HG03354 (cell line): ENCODE measurements at regions not wholly inside any gene's neighbourhood (a gene's known extent, or its start where the extent isn't known, plus 50 kb on each side); places are given as distances from the start of the nearest gene placed in this dataset.
"Not testable (repeated sequence)": the region's sequence is repeated elsewhere in the genome, so short reads cannot be mapped to it uniquely, and the experiment has no call there.

ENCODE experiments used
- ATAC-seq: cut with Tn5 transposase; IDR thresholded peaks from one replicate; pipeline ENCODE4 v1.9.1; 2021; ENCODE audit warnings: mild to moderate bottlenecking; ENCODE audit not compliant: unreplicated experiment, poor library complexity, severe bottlenecking

DNA sequence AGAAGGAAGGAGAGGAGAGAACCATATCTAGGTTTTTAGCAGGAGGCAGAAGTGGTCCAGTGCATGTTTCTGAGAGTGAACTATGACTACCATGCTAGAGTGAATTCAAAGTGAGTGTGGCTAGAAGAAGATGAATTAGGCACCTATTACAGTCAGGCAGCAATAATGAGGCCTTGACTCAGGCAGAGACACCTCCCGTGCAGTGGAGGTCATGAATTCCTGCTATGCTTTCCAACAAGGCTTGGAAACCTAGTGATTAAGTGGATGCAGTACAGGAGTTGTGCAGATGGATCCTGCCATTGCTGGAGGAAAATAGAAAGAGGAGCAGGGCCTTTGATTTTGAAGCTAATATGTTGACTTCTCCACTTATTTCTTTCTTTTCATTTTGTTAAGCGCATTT, 581.5 kb downstream of the RWDD3 start:
- no peak for ATAC-seq

DNA sequence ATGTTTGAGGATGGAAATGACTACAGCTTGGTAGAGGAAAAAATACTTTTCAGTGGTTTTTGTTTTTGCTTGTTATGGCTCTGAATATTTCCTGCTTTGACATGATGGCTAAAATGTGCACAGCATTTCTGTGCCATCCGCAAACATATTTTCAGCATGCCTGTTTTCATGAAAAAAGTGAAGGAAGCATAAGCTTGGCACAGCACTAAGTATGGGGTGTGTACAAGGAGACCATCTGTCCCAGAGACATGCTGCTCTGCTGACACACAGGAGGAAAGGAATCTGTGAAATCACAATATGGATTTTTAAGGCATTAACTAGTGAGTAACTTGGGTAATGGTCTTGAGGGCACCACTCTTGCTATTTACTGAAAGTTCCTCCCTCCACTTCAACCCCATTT, 595.5 kb downstream of the RWDD3 start:
- no peak for ATAC-seq

DNA sequence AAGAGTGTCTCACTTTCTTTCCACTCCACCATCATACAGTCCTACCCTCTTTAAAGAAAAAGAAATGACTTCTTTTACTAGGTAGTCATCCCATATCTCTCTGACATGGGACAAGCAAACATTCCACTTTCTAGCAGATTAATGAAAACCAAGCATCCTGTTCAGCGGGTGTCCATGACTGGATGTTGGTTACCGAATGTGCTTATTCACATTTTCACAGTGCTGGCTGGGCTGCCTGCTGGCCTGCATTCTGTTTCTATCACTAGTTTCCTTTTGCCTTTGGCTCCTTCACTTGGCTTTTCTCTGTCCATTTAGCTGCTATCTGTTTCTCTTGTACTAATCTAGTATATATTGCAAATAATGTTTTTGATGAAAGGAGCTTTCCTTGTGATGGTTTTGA, 598.4 kb downstream of the RWDD3 start:
- no peak for ATAC-seq

DNA sequence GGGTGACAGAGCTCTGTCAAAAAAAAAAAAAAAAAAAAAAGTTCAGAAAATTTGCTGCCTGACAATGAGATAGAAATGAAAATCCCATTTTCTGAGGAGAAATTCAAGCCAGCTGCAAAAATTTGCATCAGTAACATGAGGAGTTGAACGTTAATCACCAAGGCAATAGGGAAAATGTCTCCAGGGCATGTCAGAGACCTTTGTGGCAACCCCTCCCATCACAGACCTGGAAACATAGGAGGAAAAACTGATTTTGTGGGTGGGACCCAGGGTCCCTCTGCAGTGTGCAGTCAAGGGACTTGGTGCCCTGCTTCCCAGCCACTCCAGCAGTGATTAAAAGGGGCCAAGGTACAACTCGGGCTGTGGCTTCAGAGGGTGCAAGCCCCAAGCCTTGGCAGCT, 615.4 kb downstream of the RWDD3 start:
- no peak for ATAC-seq

DNA sequence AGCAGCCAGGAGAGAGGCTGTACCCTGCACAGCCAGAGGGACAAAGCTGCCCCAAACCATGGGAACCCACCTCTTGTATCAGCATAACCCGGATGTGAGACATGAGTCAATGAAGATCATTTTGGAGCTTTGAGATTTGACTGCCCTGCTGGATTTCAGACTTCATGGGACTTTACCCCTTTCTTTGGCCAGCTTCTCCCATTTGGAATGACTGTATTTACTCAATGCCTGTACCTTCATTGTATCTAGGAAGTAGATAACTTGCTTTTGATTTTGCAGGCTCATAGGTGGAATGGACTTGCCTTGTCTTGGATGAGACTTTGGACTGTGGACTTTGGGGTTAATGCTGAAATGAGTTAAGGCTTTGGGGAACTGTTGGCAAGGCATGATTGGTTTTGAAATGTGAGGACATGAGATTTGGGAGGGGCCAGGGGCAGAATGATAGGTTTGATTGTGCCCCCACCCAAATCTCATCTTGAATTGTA, 616.2 kb downstream of the RWDD3 start:
- no peak for ATAC-seq

DNA sequence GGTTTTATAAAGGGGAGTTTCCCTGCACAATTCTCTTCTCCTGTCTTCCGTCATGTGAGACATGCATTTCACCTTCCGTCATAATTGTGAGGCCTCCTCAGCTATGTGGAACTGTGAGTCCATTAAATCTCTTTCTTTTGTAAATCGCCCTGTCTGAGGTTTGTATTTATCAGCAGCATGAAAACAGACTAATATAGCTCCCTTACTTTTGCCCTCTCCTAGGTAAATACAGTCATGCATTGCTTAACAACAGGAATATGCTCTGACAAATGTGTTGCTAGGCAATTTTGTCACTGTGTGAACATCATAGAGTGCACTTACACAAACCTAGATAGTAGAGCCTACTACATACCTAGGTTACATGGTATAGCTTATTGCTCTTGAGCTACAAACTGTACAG, 616.8 kb downstream of the RWDD3 start:
- no peak for ATAC-seq

DNA sequence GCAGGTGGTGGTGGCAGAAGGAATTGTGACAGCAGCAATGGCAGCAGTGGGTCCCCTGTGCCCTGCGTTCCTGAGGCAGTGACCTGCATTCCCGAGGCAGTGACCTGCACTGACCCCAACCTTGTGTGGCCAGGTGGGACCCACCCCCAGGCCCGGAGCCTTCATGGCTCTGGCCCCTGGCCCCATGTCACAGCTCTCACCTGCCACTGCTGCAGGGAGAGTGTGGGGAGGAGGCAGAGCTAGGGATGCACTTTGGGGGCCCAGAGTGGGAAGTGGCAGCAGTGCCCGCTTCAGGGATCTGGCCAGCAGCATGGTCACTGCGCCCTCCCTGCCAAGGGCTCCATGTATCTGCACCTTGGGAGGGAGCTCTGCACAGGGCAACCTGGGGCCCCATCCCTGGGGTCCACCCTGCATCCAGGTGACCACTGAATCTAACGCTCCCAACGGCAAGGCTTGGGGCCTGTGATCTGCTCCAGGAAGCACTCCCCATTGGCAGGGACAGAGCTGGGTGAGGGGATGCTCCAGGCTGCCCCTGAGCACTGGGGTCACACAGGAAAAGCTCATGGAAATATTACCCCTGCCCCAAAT, 618.6 kb downstream of the RWDD3 start:
- no peak for ATAC-seq

DNA sequence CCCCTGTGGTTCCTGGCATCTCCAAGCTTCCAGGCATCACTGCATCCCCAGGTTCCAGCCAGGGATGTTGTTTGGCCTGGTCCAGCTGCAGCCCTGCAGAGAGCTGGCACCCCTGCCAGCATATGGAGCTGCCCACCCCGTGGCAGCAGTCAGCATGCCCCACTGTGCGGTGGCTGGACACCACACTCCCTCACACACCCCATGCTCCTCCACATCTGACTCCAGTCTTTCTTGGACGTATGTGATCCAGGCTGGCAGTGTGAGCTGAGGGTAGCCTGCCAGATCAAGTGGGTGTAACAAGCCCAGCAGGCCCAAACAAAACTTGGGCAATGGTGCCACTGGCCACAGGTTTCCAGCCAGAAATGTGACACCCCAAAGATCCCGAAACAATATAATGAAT, 620.4 kb downstream of the RWDD3 start:
- no peak for ATAC-seq

DNA sequence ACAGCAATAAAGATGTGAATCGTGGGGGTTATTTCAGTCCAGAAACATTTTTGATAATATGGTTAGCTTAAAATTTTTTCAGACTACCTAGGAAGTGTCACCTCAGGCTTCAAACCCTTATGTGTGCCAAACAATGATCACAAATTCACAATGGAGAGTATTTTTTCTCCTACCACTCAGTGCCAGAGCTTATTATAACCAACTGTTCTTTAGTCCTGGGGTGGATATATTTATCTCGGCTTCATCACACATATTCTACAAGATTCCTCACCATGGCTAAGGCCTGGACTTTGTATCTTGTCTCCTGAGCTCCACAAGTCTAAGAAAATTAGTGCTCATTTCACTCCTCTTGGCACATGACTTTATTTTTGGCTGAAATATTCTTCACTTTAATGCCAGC, 629.1 kb downstream of the RWDD3 start:
- no peak for ATAC-seq

DNA sequence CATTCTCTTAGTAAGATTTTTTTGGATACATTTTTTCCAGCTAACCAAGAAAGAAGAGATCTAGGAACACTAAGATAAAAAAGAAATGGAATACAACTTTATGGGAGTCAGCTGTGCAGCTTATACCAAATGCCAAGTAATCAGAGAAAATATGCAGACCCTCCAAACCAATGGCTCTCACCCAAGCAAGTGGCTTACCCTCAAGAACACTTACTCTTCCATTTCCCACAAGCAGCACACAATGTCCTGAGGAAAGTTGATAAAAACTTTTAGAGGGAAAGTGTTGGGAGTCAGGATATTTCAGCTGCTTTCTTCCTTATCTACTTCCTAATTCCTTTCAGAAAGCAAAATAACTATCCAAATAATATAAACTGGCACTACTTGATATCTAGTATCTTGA, 631.8 kb downstream of the RWDD3 start:
- ATAC-seq = no peak

DNA sequence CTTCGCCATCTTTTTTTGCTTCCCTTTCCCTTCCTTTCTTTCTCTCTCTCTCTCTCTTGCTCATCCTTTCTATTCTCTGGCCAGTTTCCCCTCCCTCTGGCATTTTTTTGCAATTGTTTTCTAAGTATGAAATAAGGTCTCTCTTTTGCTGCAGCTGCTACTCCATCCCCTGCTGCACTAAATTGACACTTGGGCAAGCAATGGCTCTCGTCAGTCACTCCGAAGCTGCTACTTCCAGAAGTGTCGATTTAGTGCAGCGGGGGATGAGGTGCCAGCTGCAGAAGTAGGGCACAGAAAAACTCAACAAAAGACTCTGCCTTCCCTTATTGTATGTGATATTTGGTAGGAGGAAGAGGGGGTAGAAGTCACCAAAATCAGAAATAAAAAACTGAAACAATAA, 642.3 kb downstream of the RWDD3 start:
- no peak for ATAC-seq

DNA sequence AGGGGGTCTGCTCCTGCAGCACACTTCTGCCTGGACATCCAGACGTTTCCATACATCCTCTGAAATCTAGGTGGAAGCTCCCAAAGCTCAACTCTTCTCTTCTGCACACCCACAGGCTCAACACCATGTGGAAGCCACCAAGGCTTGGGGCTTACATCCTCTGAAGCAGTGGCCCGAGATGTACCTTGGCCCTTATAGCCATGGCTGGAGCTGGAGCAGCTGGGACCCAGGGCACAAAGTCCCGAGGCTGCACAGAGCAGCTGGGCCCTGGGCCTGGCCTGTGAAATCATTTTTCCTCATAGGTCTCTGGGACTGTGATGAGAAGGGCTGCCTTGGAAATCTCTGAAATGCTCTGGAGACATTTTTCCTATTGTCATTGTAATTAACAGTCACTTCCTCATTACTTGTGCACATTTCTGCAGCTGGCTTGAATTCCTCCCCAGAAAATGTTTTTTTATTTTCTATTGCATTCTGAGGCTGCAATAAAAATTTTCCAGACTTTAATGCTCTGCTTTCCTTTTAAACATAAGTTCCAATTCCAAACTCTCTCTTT, 645.6 kb downstream of the RWDD3 start:
- no peak for ATAC-seq

DNA sequence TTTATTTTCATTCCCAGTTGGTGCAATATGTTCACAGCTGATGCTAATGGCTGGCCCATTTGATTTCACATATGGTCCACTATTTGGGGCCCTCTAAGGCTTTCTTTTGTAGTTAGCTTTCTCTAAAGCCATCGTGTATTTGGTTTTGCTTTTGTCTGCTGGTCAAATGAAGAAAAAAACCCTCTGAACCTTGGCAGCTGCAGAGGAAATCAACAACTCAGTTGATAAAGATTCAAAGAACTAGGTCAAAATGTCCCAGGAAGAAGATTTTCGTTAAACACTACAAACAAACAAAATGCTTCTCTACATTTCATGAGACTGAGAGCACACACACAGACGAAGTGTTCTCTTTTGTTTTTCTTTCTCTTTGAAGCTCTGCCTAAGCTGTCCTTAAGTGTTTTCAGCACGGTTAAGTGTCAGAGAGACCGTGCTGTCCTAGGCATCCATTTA, 655.0 kb downstream of the RWDD3 start:
- no peak for ATAC-seq

DNA sequence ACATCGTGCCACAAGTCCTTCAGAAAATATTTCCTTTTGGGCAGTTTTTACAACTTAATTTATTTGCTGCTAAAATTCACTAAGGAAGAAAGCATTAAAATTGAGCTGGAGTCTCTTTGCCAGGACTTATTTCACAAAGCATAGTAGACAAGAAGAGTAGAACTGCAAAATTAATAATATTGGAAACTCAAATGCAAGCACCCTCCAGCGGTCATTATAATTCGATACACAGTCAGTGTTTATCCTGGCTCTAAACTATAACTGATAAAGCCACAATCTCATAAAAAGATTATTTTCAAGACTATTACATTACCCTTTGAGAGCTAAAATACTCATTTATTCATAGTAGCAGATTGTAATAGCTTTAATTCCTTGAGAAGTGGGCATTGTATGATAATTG, 655.4 kb downstream of the RWDD3 start:
- no peak for ATAC-seq

DNA sequence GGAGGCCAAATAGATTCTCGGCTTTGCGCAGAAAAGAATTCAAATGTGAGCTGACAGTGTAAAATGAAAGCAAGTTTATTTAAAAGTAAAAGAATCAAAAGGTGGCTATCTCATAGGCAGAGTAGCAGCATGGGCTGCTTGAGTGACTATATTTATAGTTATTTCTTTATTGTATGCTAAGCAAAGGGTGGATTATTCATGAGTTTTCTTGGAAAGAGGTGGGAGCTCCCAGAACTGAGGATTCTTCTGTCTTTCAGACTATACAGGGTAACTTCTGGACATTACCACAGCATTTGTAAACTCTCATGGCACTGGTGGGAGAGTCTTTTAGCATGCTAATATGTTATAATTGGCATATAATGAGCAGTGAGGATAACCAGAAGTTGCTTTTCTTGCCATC, 659.9 kb downstream of the RWDD3 start:
- no peak for ATAC-seq

DNA sequence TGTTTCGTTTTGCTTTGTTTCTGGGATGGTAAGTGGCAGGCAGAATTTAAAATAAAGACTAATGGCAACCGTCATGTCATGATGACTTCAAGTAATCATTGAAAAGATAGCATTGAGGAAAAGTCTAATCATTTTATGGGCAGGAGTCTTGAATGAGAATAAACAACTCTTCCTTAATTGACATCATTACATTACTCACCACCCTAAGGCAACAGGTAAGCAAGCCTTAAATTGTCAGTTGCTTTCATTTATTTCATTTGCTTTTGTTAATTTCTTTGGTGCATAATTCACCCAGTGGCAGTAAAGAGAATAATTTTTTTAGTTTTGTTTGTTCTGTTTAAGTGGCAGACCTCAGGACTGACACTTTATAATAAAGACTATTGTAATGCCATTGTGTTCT, 669.0 kb downstream of the RWDD3 start:
- ATAC-seq = no peak

DNA sequence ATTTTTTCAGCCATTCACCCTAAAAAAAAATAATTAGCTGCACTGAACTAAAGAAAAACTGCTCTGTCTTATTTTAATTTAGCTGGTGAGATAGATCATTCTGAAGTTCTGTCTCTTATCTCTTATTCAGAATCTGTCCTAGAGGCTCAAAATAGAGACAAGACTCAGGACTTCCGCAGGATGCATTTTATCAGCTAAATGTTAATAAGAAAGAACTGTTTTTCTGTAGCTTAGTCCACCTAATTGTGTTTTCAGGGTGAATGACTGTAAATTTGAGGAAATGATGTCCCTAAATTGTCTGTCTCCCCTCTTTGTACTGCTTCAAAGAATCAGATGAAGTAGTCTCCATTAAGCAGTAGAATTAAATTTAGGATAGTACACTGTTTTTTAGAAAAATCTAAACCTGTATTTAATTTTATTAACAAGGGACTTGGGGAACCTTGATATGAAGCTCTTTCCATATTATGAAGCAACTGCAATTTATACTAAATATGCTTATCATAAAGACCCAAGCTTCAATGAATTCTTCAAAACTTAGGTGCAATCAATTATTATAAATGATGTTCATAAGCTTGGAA, 671.9 kb downstream of the RWDD3 start:
- ATAC-seq = no peak

DNA sequence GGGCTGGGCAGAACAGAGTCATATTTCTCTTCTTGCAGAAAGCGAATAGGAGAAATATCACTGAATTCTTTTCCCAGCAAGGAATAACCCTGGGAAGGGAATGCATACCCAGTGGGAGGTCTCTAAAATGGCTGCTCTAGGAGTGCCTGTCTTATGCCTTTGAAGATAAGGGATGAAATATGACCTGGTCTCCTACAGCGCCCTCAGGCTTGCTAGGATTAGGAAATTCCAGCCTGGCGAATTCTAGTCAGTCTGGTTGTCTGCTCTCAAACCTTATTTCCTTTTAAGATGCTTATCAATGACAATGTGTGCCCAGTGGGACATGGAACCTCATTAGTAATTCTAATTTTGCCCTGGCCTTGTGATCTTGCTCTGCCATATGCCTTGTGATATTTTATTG, 677.7 kb downstream of the RWDD3 start:
- ATAC-seq = not testable (repeated sequence)

DNA sequence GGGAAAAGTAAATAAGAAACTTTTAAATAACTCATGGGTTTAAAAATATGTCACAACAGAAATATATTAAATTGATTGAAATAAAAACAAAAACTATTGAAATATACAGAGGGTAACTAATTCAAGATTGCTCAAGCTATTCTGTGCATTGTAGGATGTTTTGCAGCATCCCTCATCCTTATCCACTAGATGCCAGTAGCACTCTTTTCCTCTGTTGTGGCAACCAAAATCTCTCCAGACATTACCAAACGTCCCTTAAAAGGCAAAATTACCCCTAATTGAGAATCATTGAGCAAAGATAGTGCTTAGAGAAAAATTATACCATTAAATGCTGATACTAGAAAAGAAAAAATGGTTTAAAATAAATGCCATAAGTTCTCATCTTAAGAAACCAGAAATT, 682.6 kb downstream of the RWDD3 start:
- ATAC-seq = no peak

DNA sequence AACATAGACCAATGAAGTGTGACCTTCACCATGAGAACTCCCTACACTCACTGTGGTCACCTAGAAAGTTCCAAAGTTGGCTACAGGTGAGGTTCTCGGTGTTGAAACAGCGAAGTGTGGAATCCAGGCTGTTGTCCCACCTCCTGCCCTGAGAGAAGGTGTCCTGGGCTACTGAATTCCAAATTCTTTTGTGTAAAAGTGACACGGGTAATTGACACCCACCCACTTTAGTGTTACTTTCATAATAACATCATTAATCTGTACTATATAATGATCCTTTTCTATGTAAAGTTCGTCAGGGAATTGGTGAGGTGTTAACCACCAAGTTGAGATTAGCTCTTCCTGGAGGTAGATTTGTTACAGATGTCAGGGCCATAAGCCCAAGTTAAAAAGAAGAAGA, 690.7 kb downstream of the RWDD3 start:
- no peak for ATAC-seq

DNA sequence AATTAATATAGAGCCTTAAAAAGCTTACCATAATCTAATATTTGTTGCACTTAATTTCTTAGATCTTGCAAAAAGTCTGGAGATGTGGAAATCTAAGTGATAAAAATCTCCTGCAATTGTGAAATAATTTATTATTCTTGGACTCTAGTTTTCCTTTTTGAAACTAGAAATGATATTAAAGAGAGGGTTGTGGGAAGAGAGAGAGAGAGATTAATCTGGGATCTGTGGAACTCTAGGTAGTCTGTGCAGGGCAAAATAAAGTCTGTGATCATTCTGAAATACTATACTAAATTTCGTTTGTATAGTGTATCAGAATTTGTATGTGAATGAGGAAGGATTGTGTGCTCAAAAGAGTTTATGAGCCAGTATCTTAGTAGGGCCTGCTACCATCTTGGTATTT, 692.3 kb downstream of the RWDD3 start:
- no peak for ATAC-seq

DNA sequence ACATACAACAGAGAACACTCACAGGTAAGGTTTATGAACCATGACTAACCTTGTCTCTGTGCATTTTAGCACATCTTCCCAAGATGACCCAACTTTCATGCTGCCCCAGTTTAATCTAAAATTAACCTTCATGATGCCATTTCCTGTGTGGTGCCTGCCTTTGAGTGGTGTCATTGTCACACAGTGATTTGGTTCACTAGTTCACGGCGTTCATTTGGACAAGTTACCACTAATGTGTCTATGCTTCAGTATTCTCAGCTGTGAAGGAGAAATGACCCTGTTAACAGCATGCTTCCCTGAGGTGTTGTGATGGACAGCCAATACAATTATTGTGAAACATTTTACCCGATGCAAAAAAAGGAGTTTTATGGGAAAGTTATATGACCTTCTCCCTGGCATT, 693.1 kb downstream of the RWDD3 start:
- no peak for ATAC-seq
